ENCODE measurements at regions not wholly inside any gene's neighbourhood (a gene's known extent, or its start where the extent isn't known, plus 50 kb on each side); places are given as distances from the start of the nearest gene placed in this dataset.

- Histone ChIP-seq H3K4me2 (ENCODE audit: low read length) (no peak overlapping the region), H2AFZ (ENCODE audit: low read length) (no peak overlapping the region), H3K9ac (ENCODE audit: low read length) (no peak overlapping the region), H3K4me3 (ENCODE audit: low read length) (no peak overlapping the region), H3K4me1 (ENCODE audit: insufficient read depth, low read length) (peaks cover 7% of the 10 kb centered on the region), H3K9me3 (ENCODE audit: low read length) (no peaks in the 10 kb centered on the region), H3K36me3 (ENCODE audit: low read depth, low read length) (no peaks in the 10 kb centered on the region), H4K20me1 (ENCODE audit: low read length) (no peaks in the 10 kb centered on the region), H3K9me2 (replicated peaks; ENCODE audit: low read length) (no peaks in the 10 kb centered on the region), H3F3A (ENCODE audit: low read length, unreplicated experiment) (no peaks in the 10 kb centered on the region), H3K27ac (ENCODE audit: low read length) (no peak overlapping the region), H3K79me2 (ENCODE audit: low read length) (no peaks in the 10 kb centered on the region), H3K27me3 (ENCODE audit: low read length) (no peaks in the 10 kb centered on the region)
- CTCF ChIA-PET, result no interaction called here
- no peak for TF ChIP-seq EZH2phosphoT487 (IDR thresholded peaks at IDR 0.05; ENCODE audit: borderline replicate concordance, low read length)
- TF ChIP-seq, protein P1, sequence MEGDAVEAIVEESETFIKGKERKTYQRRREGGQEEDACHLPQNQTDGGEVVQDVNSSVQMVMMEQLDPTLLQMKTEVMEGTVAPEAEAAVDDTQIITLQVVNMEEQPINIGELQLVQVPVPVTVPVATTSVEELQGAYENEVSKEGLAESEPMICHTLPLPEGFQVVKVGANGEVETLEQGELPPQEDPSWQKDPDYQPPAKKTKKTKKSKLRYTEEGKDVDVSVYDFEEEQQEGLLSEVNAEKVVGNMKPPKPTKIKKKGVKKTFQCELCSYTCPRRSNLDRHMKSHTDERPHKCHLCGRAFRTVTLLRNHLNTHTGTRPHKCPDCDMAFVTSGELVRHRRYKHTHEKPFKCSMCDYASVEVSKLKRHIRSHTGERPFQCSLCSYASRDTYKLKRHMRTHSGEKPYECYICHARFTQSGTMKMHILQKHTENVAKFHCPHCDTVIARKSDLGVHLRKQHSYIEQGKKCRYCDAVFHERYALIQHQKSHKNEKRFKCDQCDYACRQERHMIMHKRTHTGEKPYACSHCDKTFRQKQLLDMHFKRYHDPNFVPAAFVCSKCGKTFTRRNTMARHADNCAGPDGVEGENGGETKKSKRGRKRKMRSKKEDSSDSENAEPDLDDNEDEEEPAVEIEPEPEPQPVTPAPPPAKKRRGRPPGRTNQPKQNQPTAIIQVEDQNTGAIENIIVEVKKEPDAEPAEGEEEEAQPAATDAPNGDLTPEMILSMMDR (conservative IDR thresholded peaks at IDR 0.05; ENCODE audit: low read depth, low read length), result no peak
- no peak for TF ChIP-seq EZH2 (IDR thresholded peaks at IDR 0.05; ENCODE audit: low read length, unreplicated experiment)
- ATAC-seq (no peak), DNase-seq (no peak)
- POLR2A ChIA-PET (ENCODE audit: unreplicated experiment), result no interaction called here
- no TSS peak for BruUV-seq (replicated peaks)
- intact Hi-C loops (cut with micrococcal nuclease), result no loop called here
These were observed 96.9 kb upstream of the FSTL4 start for GRCh38 chr5:133709209-133709725.

GRCh38 chr5:133708331-133708850 is 96.0 kb upstream of the FSTL4 start:
- H3K9ac ChIP-seq (ENCODE audit: low read length), result no peak overlapping the region
- no peak overlapping the region for H3K4me3 ChIP-seq (ENCODE audit: low read length)
- BruUV-seq (replicated peaks), result no TSS peak
- H3K9me2 ChIP-seq (replicated peaks; ENCODE audit: low read length), result no peaks in the 10 kb centered on the region
- H3K36me3 ChIP-seq (ENCODE audit: low read depth, low read length), result no peaks in the 10 kb centered on the region
- no peaks in the 10 kb centered on the region for H3K79me2 ChIP-seq (ENCODE audit: low read length)
- H3K4me1 ChIP-seq (ENCODE audit: insufficient read depth, low read length), result no peaks in the 10 kb centered on the region; the same call in 1 of the 2 replicates
- TF ChIP-seq, protein P1 (conservative IDR thresholded peaks at IDR 0.05; ENCODE audit: low read depth, low read length), result no peak
- TF ChIP-seq EZH2phosphoT487 (IDR thresholded peaks at IDR 0.05; ENCODE audit: borderline replicate concordance, low read length), result no peak
- TF ChIP-seq EZH2 (IDR thresholded peaks at IDR 0.05; ENCODE audit: low read length, unreplicated experiment), result no peak
- H2AFZ ChIP-seq (ENCODE audit: low read length), result no peak overlapping the region
- H3K27ac ChIP-seq (ENCODE audit: low read length), result no peak overlapping the region
- H3K9me3 ChIP-seq (ENCODE audit: low read length), result no peaks in the 10 kb centered on the region
- no peaks in the 10 kb centered on the region for H3K27me3 ChIP-seq (ENCODE audit: low read length)
- intact Hi-C loops (cut with micrococcal nuclease), result no loop called here
- DNase-seq (no peak), ATAC-seq (no peak)
- no peaks in the 10 kb centered on the region for H4K20me1 ChIP-seq (ENCODE audit: low read length)
- no peak overlapping the region for H3K4me2 ChIP-seq (ENCODE audit: low read length)
- ChIA-PET CTCF (no interaction called here), POLR2A (ENCODE audit: unreplicated experiment) (no interaction called here)
- H3F3A ChIP-seq (ENCODE audit: low read length, unreplicated experiment), result no peaks in the 10 kb centered on the region

- ATAC-seq (no peak), DNase-seq (no peak)
- Histone ChIP-seq H3K4me3 (ENCODE audit: low read length) (no peak overlapping the region), H2AFZ (ENCODE audit: low read length) (no peak overlapping the region), H3K9me3 (ENCODE audit: low read length) (no peaks in the 10 kb centered on the region), H3K27ac (ENCODE audit: low read length) (no peak overlapping the region), H3K79me2 (ENCODE audit: low read length) (no peaks in the 10 kb centered on the region), H3K36me3 (ENCODE audit: low read depth, low read length) (no peaks in the 10 kb centered on the region), H3K9ac (ENCODE audit: low read length) (no peak overlapping the region), H3K27me3 (ENCODE audit: low read length) (no peaks in the 10 kb centered on the region), H3K4me2 (ENCODE audit: low read length) (no peak overlapping the region), H3F3A (ENCODE audit: low read length, unreplicated experiment) (no peaks in the 10 kb centered on the region), H3K4me1 (ENCODE audit: insufficient read depth, low read length) (no peaks in the 10 kb centered on the region), H4K20me1 (ENCODE audit: low read length) (no peaks in the 10 kb centered on the region), H3K9me2 (replicated peaks; ENCODE audit: low read length) (no peaks in the 10 kb centered on the region)
- ChIA-PET POLR2A (ENCODE audit: unreplicated experiment) (no interaction called here), CTCF (no interaction called here)
- intact Hi-C loops (cut with micrococcal nuclease), result no loop called here
- BruUV-seq (replicated peaks), result no TSS peak
- TF ChIP-seq, protein P1 (conservative IDR thresholded peaks at IDR 0.05; ENCODE audit: low read depth, low read length), result no peak
- TF ChIP-seq EZH2 (IDR thresholded peaks at IDR 0.05; ENCODE audit: low read length, unreplicated experiment) (no peak), EZH2phosphoT487 (IDR thresholded peaks at IDR 0.05; ENCODE audit: borderline replicate concordance, low read length) (no peak)
These were observed 95.3 kb upstream of the FSTL4 start for GRCh38 chr5:133707629-133708028.

All from PC-3 (cell line).